ENCODE measurements at regions not wholly inside any gene's neighbourhood (a gene's known extent, or its start where the extent isn't known, plus 50 kb on each side); places are given as distances from the start of the nearest gene placed in this dataset.
A peak's percentile ranks its signal among the peaks of the same experiment; 100 is the strongest.
"Not testable (repeated sequence)": the region's sequence is repeated elsewhere in the genome, so short reads cannot be mapped to it uniquely, and the experiment has no call there.

- Histone ChIP-seq H3K9me3 (replicated peaks) (no peaks in the 10 kb centered on the region), H3K4me3 (no peak overlapping the region), H3K27me3 (replicated peaks) (no peaks in the 10 kb centered on the region), H3K36me3 (no peaks in the 10 kb centered on the region), H3K4me1 (replicated peaks) (no peaks in the 10 kb centered on the region), H3K27ac (no peak overlapping the region)
- DNase-seq (ENCODE audit: low read depth in 1 of 2, low spot score in 2 of 2) = no peak
These were observed 132.9 kb upstream of the ZBTB20 start for GRCh38 chr3:115279939-115280338.

- no peak for DNase-seq (ENCODE audit: low read depth in 1 of 2, low spot score in 2 of 2)
- H3K27ac ChIP-seq = no peak overlapping the region
- H3K9me3 ChIP-seq (replicated peaks) = no peaks in the 10 kb centered on the region
- H3K36me3 ChIP-seq = no peaks in the 10 kb centered on the region
- no peaks in the 10 kb centered on the region for H3K27me3 ChIP-seq (replicated peaks)
- no peaks in the 10 kb centered on the region for H3K4me1 ChIP-seq (replicated peaks)
- no peak overlapping the region for H3K4me3 ChIP-seq
These were observed 133.4 kb upstream of the ZBTB20 start for GRCh38 chr3:115280506-115280905.

GRCh38 chr3:115281697-115282675 lies 134.9 kb upstream of the ZBTB20 start:
- no peaks in the 10 kb centered on the region for H3K4me1 ChIP-seq (replicated peaks)
- H3K27ac ChIP-seq = no peak overlapping the region
- no peaks in the 10 kb centered on the region for H3K27me3 ChIP-seq (replicated peaks)
- H3K36me3 ChIP-seq = no peaks in the 10 kb centered on the region
- no peak overlapping the region for H3K4me3 ChIP-seq
- H3K9me3 ChIP-seq (replicated peaks) = no peaks in the 10 kb centered on the region
- DNase-seq (ENCODE audit: low read depth in 1 of 2, low spot score in 2 of 2) = no peak

DNA sequence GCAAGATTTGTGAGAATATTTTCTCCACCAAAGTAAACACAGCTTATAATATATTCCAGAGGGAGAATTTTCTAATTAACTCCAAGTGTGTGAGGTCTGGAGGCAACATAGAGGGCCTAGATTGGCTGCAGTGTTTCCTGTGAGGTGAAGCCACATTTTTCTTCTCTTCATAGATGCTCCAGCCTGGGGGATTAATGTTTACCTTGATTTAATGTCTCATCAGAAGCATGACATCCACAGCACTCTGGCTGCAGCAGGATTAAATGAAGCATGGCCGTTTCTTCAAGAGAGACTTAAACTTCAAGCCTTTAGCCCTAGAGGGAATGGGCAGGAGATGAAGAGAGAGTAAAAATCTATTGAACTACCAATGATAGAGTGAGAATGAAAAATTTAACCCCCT lies 137.9 kb upstream of the ZBTB20 start:
- DNase-seq (ENCODE audit: low read depth in 1 of 2, low spot score in 2 of 2) = no peak
- H3K27ac ChIP-seq = no peak overlapping the region

DNA sequence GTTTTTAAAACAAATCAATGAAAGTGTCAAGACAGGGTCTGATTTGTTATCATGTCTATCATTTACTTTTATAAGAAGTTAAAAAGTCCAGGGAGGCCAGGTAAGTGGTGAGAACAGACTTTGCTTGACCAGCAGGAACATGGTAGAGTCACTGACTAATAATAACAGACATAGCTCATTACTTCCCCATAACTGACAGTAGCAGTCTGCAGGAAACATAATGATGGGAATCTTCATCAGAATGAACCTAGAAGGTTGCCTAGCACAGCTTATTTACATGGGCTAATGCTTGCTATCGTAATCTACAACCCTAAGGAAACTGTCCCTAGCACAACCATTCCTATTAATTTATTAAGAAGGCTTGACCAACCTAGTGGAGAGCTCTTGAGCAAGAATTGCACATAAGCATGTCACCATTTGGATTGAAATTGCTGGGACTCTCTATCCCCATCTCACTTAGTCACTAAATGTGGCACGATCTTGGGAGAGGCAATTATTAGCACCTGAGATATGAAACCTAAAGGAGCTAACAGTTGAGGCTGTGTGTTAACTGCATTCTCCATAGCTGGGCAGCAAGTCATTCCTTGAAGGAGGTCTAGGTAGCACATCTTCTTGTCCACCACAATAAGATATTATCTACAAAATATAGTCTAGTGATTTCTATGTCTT lies 139.6 kb upstream of the ZBTB20 start:
- Histone ChIP-seq H3K27ac (no peak overlapping the region), H3K4me1 (replicated peaks) (no peaks in the 10 kb centered on the region), H3K4me3 (no peak overlapping the region), H3K9me3 (replicated peaks) (no peaks in the 10 kb centered on the region), H3K27me3 (replicated peaks) (no peaks in the 10 kb centered on the region), H3K36me3 (no peaks in the 10 kb centered on the region)
- DNase-seq (ENCODE audit: low read depth in 1 of 2, low spot score in 2 of 2) = no peak

More for the DNA sequence above, 137.9 kb upstream of the ZBTB20 start:
- Histone ChIP-seq H3K27me3 (replicated peaks) (no peaks in the 10 kb centered on the region), H3K36me3 (no peaks in the 10 kb centered on the region), H3K4me3 (no peak overlapping the region), H3K4me1 (replicated peaks) (no peaks in the 10 kb centered on the region), H3K9me3 (replicated peaks) (no peaks in the 10 kb centered on the region)

DNA sequence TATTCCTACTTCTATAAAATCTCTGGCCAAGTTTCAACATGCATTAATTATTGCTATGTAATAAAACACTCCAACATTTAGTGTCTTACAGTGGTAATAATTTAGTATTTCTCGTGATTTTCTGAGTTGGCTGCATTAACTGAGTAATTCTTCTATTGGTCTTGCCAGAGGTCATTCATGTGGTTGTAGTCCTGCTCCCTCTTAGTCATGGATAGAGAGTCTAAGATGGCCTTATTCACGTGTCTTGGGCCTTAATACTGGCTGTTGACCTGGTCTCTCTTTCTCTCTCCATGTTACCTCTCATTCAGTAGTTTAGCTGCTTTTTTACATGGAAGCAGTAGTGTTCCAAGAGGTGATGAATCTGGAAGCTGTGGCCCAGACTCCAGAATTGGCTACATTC lies 140.1 kb upstream of the ZBTB20 start:
- Histone ChIP-seq H3K9me3 (replicated peaks) (no peaks in the 10 kb centered on the region), H3K4me3 (no peak overlapping the region), H3K4me1 (replicated peaks) (no peaks in the 10 kb centered on the region), H3K36me3 (no peaks in the 10 kb centered on the region), H3K27me3 (replicated peaks) (no peaks in the 10 kb centered on the region), H3K27ac (no peak overlapping the region)
- DNase-seq (ENCODE audit: low read depth in 1 of 2, low spot score in 2 of 2) = no peak

DNA sequence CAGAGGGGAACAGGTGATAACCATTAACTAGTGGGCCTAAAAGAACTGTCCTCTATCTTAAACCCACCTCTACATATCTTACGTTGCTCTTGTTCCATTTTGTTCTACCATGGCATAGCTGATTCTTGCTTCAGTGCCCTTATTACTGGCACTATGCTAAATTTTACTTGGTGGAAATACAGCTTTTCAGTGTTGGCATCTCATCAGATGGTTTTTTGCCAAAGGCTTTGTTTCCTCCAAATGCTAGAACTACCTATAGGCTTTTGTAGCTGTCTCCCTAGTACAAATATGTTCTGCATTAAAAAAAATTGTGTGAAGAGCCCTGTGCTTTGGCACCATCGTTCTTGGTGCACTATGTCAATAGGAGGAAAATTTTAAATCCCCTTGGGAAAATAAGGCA lies 145.0 kb upstream of the ZBTB20 start:
- H3K27ac ChIP-seq = no peak overlapping the region
- H3K36me3 ChIP-seq = no peaks in the 10 kb centered on the region
- no peaks in the 10 kb centered on the region for H3K27me3 ChIP-seq (replicated peaks)
- DNase-seq (ENCODE audit: low read depth in 1 of 2, low spot score in 2 of 2) = no peak
- H3K4me3 ChIP-seq = no peak overlapping the region
- H3K9me3 ChIP-seq (replicated peaks) = no peaks in the 10 kb centered on the region
- no peaks in the 10 kb centered on the region for H3K4me1 ChIP-seq (replicated peaks)

DNA sequence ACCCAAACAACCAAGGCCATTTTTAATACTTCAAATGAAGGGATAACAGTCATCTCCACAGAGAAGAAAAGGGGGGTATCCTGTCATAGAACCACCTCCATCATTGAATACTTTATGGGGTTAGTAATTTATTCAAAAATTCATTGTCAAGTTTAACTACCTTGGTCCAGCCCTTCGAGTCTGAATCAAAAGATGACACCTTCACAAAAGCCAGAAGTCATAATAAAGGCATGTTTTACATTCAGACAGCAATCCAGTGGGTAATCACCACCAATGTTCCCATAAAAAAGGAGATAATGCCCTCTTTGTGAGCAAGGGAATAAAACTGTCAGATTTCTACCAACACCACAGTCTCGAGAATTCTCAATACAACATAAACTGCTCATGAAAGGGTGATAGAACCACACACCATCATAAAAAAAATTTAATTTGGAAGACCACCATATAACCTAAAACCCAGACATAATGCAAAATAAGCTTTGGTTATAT lies 145.6 kb upstream of the ZBTB20 start:
- DNase-seq (ENCODE audit: low read depth in 1 of 2, low spot score in 2 of 2) = no peak
- Histone ChIP-seq H3K9me3 (replicated peaks) (no peaks in the 10 kb centered on the region), H3K4me3 (no peak overlapping the region), H3K27ac (no peak overlapping the region), H3K36me3 (no peaks in the 10 kb centered on the region), H3K4me1 (replicated peaks) (no peaks in the 10 kb centered on the region), H3K27me3 (replicated peaks) (no peaks in the 10 kb centered on the region)

- Histone ChIP-seq H3K36me3 (no peaks in the 10 kb centered on the region), H3K4me1 (replicated peaks) (no peaks in the 10 kb centered on the region), H3K27ac (no peak overlapping the region), H3K4me3 (no peak overlapping the region), H3K9me3 (replicated peaks) (no peaks in the 10 kb centered on the region), H3K27me3 (replicated peaks) (no peaks in the 10 kb centered on the region)
- DNase-seq (ENCODE audit: low read depth in 1 of 2, low spot score in 2 of 2) = no peak
These were observed 146.2 kb upstream of the ZBTB20 start for GRCh38 chr3:115293321-115293720.

DNA sequence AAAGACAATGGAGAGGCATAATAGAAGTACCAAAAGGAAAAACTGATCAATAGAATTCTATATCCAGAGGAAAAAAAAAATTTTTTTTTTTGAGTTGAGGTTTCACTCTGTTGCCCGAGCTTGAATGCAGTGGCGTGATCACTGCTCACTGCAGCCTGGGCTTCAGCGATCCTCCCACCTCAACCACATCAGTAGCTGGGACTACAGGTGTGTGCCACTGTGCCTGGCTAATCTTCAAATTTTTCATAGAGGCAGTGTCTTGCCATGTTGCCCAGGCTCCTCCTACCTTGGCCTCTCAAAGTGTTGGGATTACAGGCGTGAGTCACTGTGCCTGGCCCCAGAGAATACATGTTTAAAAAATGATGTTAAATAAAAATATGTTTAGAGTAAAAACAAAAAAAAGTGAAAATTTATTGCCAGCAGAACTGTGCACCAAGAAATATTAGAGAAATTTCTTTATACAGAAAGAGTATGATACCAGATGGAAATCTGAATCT lies 154.3 kb upstream of the ZBTB20 start:
- H3K4me1 ChIP-seq (replicated peaks) = no peaks in the 10 kb centered on the region
- H3K4me3 ChIP-seq = no peak overlapping the region
- no peak for DNase-seq (ENCODE audit: low read depth in 1 of 2, low spot score in 2 of 2)
- H3K27ac ChIP-seq = no peak overlapping the region
- no peaks in the 10 kb centered on the region for H3K36me3 ChIP-seq
- no peaks in the 10 kb centered on the region for H3K9me3 ChIP-seq (replicated peaks)
- H3K27me3 ChIP-seq (replicated peaks) = no peaks in the 10 kb centered on the region

DNA sequence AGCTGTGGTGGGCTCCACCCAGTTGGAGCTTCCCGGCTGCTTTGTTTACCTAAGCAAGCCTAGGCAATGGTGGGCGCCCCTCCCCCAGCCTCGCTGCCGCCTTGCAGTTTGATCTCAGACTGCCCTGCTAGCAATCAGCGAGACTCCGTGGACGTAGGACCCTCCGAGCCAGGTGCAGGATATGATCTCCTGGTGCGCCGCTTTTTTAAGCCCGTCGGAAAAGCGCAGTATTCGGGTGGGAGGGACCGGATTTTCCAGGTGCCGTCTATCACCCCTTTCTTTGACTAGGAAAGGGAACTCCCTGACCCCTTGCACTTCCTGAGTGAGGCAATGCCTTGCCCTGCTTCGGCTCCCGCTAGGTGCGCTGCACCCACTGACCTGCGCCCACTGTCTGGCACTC lies 170.9 kb upstream of the ZBTB20 start:
- not testable (repeated sequence) for H3K4me3 ChIP-seq; H3K27ac ChIP-seq; DNase-seq (ENCODE audit: low read depth in 1 of 2, low spot score in 2 of 2); H3K36me3 ChIP-seq; H3K9me3 ChIP-seq (replicated peaks); H3K27me3 ChIP-seq (replicated peaks)
- peaks cover 13% of the 10 kb centered on the region for H3K4me1 ChIP-seq (replicated peaks)

DNA sequence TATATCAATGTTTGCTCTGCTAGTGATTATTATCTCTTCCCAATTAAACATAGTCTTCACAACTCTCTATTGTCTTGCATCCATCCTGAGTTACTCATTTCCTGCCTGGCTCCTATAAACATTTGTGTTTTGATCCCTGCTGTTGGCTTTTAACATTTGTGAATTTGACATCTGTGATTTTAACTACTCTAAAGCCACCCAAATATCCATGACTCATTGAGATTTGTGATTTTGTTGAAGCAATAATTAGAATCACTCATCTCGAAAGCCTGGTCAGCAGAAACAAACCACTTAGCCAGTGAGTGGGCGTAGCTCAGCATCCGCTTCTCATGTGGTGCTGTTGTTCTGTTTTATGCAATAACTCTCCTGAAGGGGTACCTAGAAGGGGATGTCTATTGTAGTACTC lies 174.3 kb upstream of the ZBTB20 start:
- Histone ChIP-seq H3K4me1 (replicated peaks) (peaks cover 13% of the 10 kb centered on the region), H3K36me3 (no peaks in the 10 kb centered on the region), H3K27ac (no peak overlapping the region), H3K27me3 (replicated peaks) (no peaks in the 10 kb centered on the region), H3K4me3 (no peak overlapping the region), H3K9me3 (replicated peaks) (no peaks in the 10 kb centered on the region; the same call in 1 of the 2 replicates)
- DNase-seq (ENCODE audit: low read depth in 1 of 2, low spot score in 2 of 2) = peak in 1 of 2 experiments; percentile 29

GRCh38 chr3:115322901-115323300 lies 175.8 kb upstream of the ZBTB20 start:
- no peaks in the 10 kb centered on the region for H3K27me3 ChIP-seq (replicated peaks)
- no peaks in the 10 kb centered on the region for H3K36me3 ChIP-seq
- peaks cover 13% of the 10 kb centered on the region for H3K4me1 ChIP-seq (replicated peaks)
- H3K9me3 ChIP-seq (replicated peaks) = no peaks in the 10 kb centered on the region; the same call in 1 of the 2 replicates
- H3K27ac ChIP-seq = no peak overlapping the region
- DNase-seq (ENCODE audit: low read depth in 1 of 2, low spot score in 2 of 2) = no peak
- H3K4me3 ChIP-seq = no peak overlapping the region

DNA sequence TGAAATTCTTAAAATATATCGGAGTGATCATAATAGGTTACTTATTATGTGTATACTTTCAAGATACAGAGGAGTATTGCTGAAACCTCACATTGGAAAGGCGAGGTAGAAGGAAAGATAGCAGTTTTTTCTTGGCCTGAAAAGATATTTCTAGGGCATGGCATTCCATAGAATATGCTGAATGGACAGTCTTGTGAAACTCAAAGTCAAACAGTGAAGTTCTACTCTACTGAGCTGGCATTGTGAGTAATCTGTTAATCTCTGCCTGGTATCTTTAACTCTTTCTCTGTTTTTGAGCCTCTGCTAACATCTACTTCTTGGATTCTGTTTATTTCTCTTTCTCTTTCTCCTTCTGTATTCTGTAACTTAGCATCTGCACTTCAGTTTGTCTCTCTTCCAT lies 176.3 kb upstream of the ZBTB20 start:
- H3K27ac ChIP-seq = no peak overlapping the region
- no peak overlapping the region for H3K4me3 ChIP-seq
- H3K4me1 ChIP-seq (replicated peaks) = peaks cover 13% of the 10 kb centered on the region
- H3K36me3 ChIP-seq = no peaks in the 10 kb centered on the region
- no peaks in the 10 kb centered on the region for H3K27me3 ChIP-seq (replicated peaks)
- H3K9me3 ChIP-seq (replicated peaks) = no peaks in the 10 kb centered on the region; the same call in 1 of the 2 replicates
- DNase-seq (ENCODE audit: low read depth in 1 of 2, low spot score in 2 of 2) = no peak
